ENCODE measurements at regions not wholly inside any gene's neighbourhood (a gene's known extent, or its start where the extent isn't known, plus 50 kb on each side); places are given as distances from the start of the nearest gene placed in this dataset.
"Not testable (repeated sequence)": the region's sequence is repeated elsewhere in the genome, so short reads cannot be mapped to it uniquely, and the experiment has no call there.

DNA sequence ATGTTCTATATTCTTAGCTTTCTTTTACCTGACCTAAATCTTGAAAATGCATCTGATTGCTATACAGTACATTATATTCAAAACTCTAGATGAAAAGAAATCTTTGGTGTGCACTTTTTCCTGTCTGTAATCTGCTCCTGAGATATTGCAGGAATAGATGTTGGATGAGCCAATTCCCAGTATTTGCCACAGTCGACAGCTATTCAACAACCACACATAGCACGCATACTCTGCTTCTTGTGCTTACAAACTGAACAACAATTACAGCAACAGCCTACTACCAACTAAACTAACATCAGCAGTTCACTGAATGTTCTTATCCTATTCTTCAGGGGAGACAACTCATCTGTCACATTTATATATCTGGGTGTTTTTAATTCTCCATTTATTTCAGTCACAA, 573.9 kb upstream of the GRID2 start:
- no peak overlapping the region for H3K4me3 ChIP-seq
- no peaks in the 10 kb centered on the region for H3K27me3 ChIP-seq
- intact Hi-C loops (cut with DNase I; ENCODE audit: low total_unique reads) = no loop called here
- H3K4me1 ChIP-seq = no peaks in the 10 kb centered on the region
- H3K36me3 ChIP-seq = no peaks in the 10 kb centered on the region
- H3K27ac ChIP-seq = no peak overlapping the region
- TF ChIP-seq, protein P1, sequence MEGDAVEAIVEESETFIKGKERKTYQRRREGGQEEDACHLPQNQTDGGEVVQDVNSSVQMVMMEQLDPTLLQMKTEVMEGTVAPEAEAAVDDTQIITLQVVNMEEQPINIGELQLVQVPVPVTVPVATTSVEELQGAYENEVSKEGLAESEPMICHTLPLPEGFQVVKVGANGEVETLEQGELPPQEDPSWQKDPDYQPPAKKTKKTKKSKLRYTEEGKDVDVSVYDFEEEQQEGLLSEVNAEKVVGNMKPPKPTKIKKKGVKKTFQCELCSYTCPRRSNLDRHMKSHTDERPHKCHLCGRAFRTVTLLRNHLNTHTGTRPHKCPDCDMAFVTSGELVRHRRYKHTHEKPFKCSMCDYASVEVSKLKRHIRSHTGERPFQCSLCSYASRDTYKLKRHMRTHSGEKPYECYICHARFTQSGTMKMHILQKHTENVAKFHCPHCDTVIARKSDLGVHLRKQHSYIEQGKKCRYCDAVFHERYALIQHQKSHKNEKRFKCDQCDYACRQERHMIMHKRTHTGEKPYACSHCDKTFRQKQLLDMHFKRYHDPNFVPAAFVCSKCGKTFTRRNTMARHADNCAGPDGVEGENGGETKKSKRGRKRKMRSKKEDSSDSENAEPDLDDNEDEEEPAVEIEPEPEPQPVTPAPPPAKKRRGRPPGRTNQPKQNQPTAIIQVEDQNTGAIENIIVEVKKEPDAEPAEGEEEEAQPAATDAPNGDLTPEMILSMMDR (IDR thresholded peaks at IDR 0.05) = no peak
- no peak for DNase-seq
- H3K9me3 ChIP-seq = no peaks in the 10 kb centered on the region

GRCh38 chr4:91734682-91735081, 569.1 kb upstream of the GRID2 start:
- no peak for DNase-seq
- TF ChIP-seq, protein P1 (IDR thresholded peaks at IDR 0.05) = no peak
- Histone ChIP-seq H3K9me3 (no peaks in the 10 kb centered on the region), H3K27me3 (no peaks in the 10 kb centered on the region), H3K27ac (no peak overlapping the region), H3K4me1 (no peaks in the 10 kb centered on the region), H3K36me3 (no peaks in the 10 kb centered on the region), H3K4me3 (no peak overlapping the region)
- intact Hi-C loops (cut with DNase I; ENCODE audit: low total_unique reads) = no loop called here

GRCh38 chr4:91738831-91739230, 564.9 kb upstream of the GRID2 start:
- H3K9me3 ChIP-seq; H3K4me1 ChIP-seq; intact Hi-C loops (cut with DNase I; ENCODE audit: low total_unique reads); DNase-seq; H3K36me3 ChIP-seq; H3K4me3 ChIP-seq; H3K27me3 ChIP-seq; H3K27ac ChIP-seq: not testable (repeated sequence)

DNA sequence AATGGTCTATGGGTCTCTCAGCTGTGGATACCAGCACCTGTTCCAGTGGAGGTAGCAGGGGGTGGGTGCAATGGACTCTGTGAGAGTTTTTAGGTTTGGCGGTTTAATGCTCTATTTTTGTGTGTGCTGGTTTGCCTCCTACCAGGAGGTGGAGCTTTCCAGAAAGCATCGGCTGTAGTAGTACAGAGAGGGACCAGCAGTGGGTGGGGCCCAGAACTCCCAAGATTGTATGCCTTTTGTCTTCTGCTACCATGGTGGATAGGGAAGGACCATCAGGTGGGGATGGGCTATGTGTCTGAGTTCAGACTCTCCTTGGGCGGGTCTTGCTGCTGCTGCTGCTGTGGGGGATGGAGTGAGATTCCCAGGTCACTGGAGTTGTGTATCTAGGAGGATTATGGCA, 557.2 kb upstream of the GRID2 start:
- no peaks in the 10 kb centered on the region for H3K4me1 ChIP-seq
- no peak overlapping the region for H3K27ac ChIP-seq
- TF ChIP-seq, protein P1 (IDR thresholded peaks at IDR 0.05) = no peak
- H3K4me3 ChIP-seq = no peak overlapping the region
- H3K27me3 ChIP-seq = no peaks in the 10 kb centered on the region
- no peak for DNase-seq
- intact Hi-C loops (cut with DNase I; ENCODE audit: low total_unique reads) = no loop called here
- H3K9me3 ChIP-seq = no peaks in the 10 kb centered on the region
- H3K36me3 ChIP-seq = no peaks in the 10 kb centered on the region

DNA sequence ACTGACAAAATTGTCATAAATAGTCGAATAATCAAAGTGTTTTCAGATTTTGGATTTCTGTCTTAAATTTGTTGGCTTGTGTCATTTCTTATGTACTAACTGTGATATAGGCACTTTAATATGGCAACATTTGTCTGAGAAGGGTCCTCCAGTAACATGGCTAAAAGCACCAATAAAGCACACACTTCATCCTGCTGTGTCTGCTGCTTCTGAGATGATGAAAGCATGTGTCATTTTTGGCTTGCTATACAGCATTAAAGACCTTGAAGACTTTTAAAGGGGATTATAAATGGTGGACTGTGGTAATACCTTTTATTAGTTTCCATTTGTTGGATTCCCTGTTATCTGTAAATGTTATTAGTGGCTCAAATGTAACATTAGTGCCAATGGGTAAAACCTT, 551.8 kb upstream of the GRID2 start:
- Histone ChIP-seq H3K36me3 (no peaks in the 10 kb centered on the region), H3K4me3 (no peak overlapping the region), H3K4me1 (no peaks in the 10 kb centered on the region), H3K27ac (no peak overlapping the region), H3K9me3 (no peaks in the 10 kb centered on the region), H3K27me3 (no peaks in the 10 kb centered on the region)
- intact Hi-C loops (cut with DNase I; ENCODE audit: low total_unique reads) = no loop called here
- DNase-seq = no peak
- TF ChIP-seq, protein P1 (IDR thresholded peaks at IDR 0.05) = no peak

- Histone ChIP-seq H3K4me3 (no peak overlapping the region), H3K27me3 (no peaks in the 10 kb centered on the region), H3K27ac (no peak overlapping the region), H3K36me3 (no peaks in the 10 kb centered on the region), H3K9me3 (no peaks in the 10 kb centered on the region), H3K4me1 (no peaks in the 10 kb centered on the region)
- TF ChIP-seq, protein P1 (IDR thresholded peaks at IDR 0.05) = no peak
- DNase-seq = no peak
- intact Hi-C loops (cut with DNase I; ENCODE audit: low total_unique reads) = no loop called here
Observed at GRCh38 chr4:91754716-91755115, 549.0 kb upstream of the GRID2 start.
